ENCODE measurements at regions not wholly inside any gene's neighbourhood (a gene's known extent, or its start where the extent isn't known, plus 50 kb on each side); places are given as distances from the start of the nearest gene placed in this dataset.
"Not testable (repeated sequence)": the region's sequence is repeated elsewhere in the genome, so short reads cannot be mapped to it uniquely, and the experiment has no call there.

DNA sequence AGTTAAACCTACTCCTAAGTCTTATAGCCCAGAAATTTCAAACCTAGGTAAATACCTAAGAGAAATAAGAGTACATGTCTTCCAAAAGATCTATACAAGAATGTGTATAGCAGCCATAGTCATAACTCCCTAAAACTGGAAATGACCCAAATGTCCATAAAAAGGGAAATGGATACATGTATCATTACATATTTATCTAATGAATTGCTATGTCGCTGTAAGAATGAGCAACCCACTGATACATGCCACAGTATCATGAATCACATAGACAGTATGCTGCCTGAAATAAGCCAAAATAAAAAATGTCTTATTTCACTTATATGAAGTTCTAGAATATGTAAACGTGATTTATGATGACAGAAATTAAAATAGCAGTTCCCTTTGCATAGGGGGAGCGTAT is 679.5 kb downstream of the MAFB start:
- Histone ChIP-seq H3K4me1 (ENCODE audit: control insufficient read depth in 2 of 3, insufficient read depth in 2 of 3, low read depth in 1 of 3, low read length in 3 of 3) (no peaks in the 10 kb centered on the region), H3K36me3 (ENCODE audit: control insufficient read depth in 2 of 3, insufficient read depth in 3 of 3, low read length in 3 of 3) (no peaks in the 10 kb centered on the region), H3K27me3 (ENCODE audit: control insufficient read depth, insufficient read depth, low read length) (no peaks in the 10 kb centered on the region), H3K27ac (ENCODE audit: low read depth in 2 of 2, low read length in 2 of 2) (no peak overlapping the region), H3K4me3 (ENCODE audit: low read length in 3 of 3) (no peak overlapping the region), H3K9me3 (ENCODE audit: control insufficient read depth in 2 of 3, insufficient read depth in 1 of 3, low read length in 3 of 3) (no peaks in the 10 kb centered on the region), H3K9ac (ENCODE audit: low read length in 3 of 3) (no peak overlapping the region)
- intact Hi-C loops (cut with DNase I), result no loop called here
- TF ChIP-seq, protein P1, sequence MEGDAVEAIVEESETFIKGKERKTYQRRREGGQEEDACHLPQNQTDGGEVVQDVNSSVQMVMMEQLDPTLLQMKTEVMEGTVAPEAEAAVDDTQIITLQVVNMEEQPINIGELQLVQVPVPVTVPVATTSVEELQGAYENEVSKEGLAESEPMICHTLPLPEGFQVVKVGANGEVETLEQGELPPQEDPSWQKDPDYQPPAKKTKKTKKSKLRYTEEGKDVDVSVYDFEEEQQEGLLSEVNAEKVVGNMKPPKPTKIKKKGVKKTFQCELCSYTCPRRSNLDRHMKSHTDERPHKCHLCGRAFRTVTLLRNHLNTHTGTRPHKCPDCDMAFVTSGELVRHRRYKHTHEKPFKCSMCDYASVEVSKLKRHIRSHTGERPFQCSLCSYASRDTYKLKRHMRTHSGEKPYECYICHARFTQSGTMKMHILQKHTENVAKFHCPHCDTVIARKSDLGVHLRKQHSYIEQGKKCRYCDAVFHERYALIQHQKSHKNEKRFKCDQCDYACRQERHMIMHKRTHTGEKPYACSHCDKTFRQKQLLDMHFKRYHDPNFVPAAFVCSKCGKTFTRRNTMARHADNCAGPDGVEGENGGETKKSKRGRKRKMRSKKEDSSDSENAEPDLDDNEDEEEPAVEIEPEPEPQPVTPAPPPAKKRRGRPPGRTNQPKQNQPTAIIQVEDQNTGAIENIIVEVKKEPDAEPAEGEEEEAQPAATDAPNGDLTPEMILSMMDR (IDR thresholded peaks at IDR 0.05; ENCODE audit: borderline replicate concordance, extremely low read depth, insufficient read depth), result no peak
- DNase-seq, result no peak
- no peak for FAIRE-seq

DNA sequence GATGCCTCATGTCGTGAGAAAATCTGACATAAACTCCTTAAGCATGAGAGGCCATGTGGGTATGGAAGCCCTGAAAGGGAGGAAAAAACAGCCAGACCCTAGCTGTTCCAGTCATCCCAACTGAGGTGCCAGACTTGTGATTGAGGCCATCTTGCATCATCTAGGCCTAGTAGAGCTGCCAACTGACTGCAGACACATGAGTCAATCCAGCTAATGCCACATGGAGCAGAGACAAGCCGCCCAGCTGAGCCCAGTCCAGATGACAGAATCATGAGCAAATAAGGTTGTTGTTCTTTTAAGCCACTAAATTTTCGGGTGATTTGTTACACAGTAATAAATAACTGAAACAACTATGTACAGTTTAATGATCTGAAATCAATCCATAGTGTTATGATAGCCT is 680.9 kb downstream of the MAFB start:
- no peak for DNase-seq
- intact Hi-C loops (cut with DNase I), result no loop called here
- H3K27me3 ChIP-seq (ENCODE audit: control insufficient read depth, insufficient read depth, low read length), result no peaks in the 10 kb centered on the region
- H3K9ac ChIP-seq (ENCODE audit: low read length in 3 of 3), result no peak overlapping the region
- no peak overlapping the region for H3K27ac ChIP-seq (ENCODE audit: low read depth in 2 of 2, low read length in 2 of 2)
- no peak for FAIRE-seq
- no peak overlapping the region for H3K4me3 ChIP-seq (ENCODE audit: low read length in 3 of 3)
- H3K4me1 ChIP-seq (ENCODE audit: control insufficient read depth in 2 of 3, insufficient read depth in 2 of 3, low read depth in 1 of 3, low read length in 3 of 3), result no peaks in the 10 kb centered on the region
- TF ChIP-seq, protein P1 (IDR thresholded peaks at IDR 0.05; ENCODE audit: borderline replicate concordance, extremely low read depth, insufficient read depth), result no peak
- H3K9me3 ChIP-seq (ENCODE audit: control insufficient read depth in 2 of 3, insufficient read depth in 1 of 3, low read length in 3 of 3), result no peaks in the 10 kb centered on the region
- H3K36me3 ChIP-seq (ENCODE audit: control insufficient read depth in 2 of 3, insufficient read depth in 3 of 3, low read length in 3 of 3), result no peaks in the 10 kb centered on the region

- TF ChIP-seq, protein P1 (IDR thresholded peaks at IDR 0.05; ENCODE audit: borderline replicate concordance, extremely low read depth, insufficient read depth), result no peak
- Histone ChIP-seq H3K27me3 (ENCODE audit: control insufficient read depth, insufficient read depth, low read length) (no peaks in the 10 kb centered on the region), H3K9me3 (ENCODE audit: control insufficient read depth in 2 of 3, insufficient read depth in 1 of 3, low read length in 3 of 3) (no peaks in the 10 kb centered on the region), H3K36me3 (ENCODE audit: control insufficient read depth in 2 of 3, insufficient read depth in 3 of 3, low read length in 3 of 3) (no peaks in the 10 kb centered on the region), H3K27ac (ENCODE audit: low read depth in 2 of 2, low read length in 2 of 2) (no peak overlapping the region), H3K4me3 (ENCODE audit: low read length in 3 of 3) (no peak overlapping the region), H3K9ac (ENCODE audit: low read length in 3 of 3) (no peak overlapping the region), H3K4me1 (ENCODE audit: control insufficient read depth in 2 of 3, insufficient read depth in 2 of 3, low read depth in 1 of 3, low read length in 3 of 3) (no peaks in the 10 kb centered on the region)
- DNase-seq (peak in 1 of 5 donors; percentile 13), FAIRE-seq (no peak)
- intact Hi-C loops (cut with DNase I), result no loop called here
Observed at GRCh38 chr20:40006168-40006860, 682.7 kb downstream of the MAFB start.

DNA sequence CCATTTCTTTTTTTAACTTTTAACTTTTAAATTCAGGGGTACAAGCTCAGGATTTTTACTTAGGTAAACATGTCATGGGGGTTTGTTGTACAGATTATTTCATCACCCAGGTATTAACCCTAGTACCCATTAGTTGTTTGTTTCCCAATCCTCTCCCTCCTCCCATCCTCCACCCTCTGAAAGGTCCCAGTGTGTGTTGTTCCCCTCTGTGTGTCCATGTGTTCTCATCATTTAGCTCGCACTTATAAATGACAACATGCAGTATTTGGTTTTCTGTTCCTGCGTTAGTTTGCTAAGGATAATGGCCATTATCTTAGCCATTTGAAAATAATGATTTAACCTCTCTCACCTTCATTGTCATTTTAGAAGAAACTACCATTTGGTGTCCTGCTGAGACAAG is 684.9 kb downstream of the MAFB start:
- H3K4me3 ChIP-seq (ENCODE audit: low read length in 3 of 3); intact Hi-C loops (cut with DNase I); H3K9me3 ChIP-seq (ENCODE audit: control insufficient read depth in 2 of 3, insufficient read depth in 1 of 3, low read length in 3 of 3); H3K36me3 ChIP-seq (ENCODE audit: control insufficient read depth in 2 of 3, insufficient read depth in 3 of 3, low read length in 3 of 3); H3K27me3 ChIP-seq (ENCODE audit: control insufficient read depth, insufficient read depth, low read length); H3K27ac ChIP-seq (ENCODE audit: low read depth in 2 of 2, low read length in 2 of 2); H3K4me1 ChIP-seq (ENCODE audit: control insufficient read depth in 2 of 3, insufficient read depth in 2 of 3, low read depth in 1 of 3, low read length in 3 of 3); FAIRE-seq; DNase-seq; H3K9ac ChIP-seq (ENCODE audit: low read length in 3 of 3): not testable (repeated sequence)

All from kidney (tissue), 13 donors.